ENCODE measurements at regions not wholly inside any gene's neighbourhood (a gene's known extent, or its start where the extent isn't known, plus 50 kb on each side); places are given as distances from the start of the nearest gene placed in this dataset.

- no peaks in the 10 kb centered on the region for H3K9me3 ChIP-seq (ENCODE audit: control extremely low read depth in 1 of 3, control insufficient read depth in 2 of 3, insufficient read depth in 1 of 3, low read length in 2 of 3)
- ATAC-seq (ENCODE audit: low read depth) (no peak), DNase-seq (no peak)
- no peak overlapping the region for H3K9ac ChIP-seq (ENCODE audit: low read length)
- no peaks in the 10 kb centered on the region for H4K20me1 ChIP-seq (ENCODE audit: control insufficient read depth, insufficient read depth, low read length, poor library complexity, severe bottlenecking)
- H3K27me3 Mint-ChIP-seq, result no peaks in the 10 kb centered on the region
- no peak overlapping the region for H3K4me2 ChIP-seq (replicated peaks; ENCODE audit: low read depth, low read length, poor library complexity, severe bottlenecking)
- H3K4me1 Mint-ChIP-seq, result peaks cover 29% of the 10 kb centered on the region
- H3K4me1 ChIP-seq (ENCODE audit: control insufficient read depth in 2 of 2, insufficient read depth in 2 of 2, low read length in 2 of 2), result peaks cover 6 to 13% of the 10 kb centered on the region in 2 donors
- H3K4me3 ChIP-seq (ENCODE audit: control extremely low read depth in 1 of 5, extremely low read depth in 1 of 5, insufficient read depth in 1 of 5, low read depth in 2 of 5, low read length in 4 of 5), result no peak overlapping the region
- no peak overlapping the region for H3K4me3 Mint-ChIP-seq
- H3K9me3 Mint-ChIP-seq (ENCODE audit: insufficient read depth), result no peaks in the 10 kb centered on the region
- POLR2A ChIA-PET, result no interaction called here
- no peaks in the 10 kb centered on the region for H3K27me3 ChIP-seq (replicated peaks in 1 of 4; ENCODE audit: control extremely low read depth in 1 of 4, control insufficient read depth in 3 of 4, insufficient read depth in 4 of 4, low read length in 3 of 4)
- H3K36me3 ChIP-seq (replicated peaks in 1 of 2; ENCODE audit: control extremely low read depth in 1 of 2, control insufficient read depth in 1 of 2, extremely low read depth in 1 of 2, insufficient read depth in 2 of 2, low read length in 1 of 2), result no peaks in the 10 kb centered on the region
- no peak overlapping the region for H3K27ac ChIP-seq (ENCODE audit: low read length in 2 of 2)
- no peak for TF ChIP-seq EZH2 (IDR thresholded peaks at IDR 0.05; ENCODE audit: borderline replicate concordance, insufficient read depth, low read depth, low read length, poor library complexity, severe bottlenecking)
- TF ChIP-seq, protein P1, sequence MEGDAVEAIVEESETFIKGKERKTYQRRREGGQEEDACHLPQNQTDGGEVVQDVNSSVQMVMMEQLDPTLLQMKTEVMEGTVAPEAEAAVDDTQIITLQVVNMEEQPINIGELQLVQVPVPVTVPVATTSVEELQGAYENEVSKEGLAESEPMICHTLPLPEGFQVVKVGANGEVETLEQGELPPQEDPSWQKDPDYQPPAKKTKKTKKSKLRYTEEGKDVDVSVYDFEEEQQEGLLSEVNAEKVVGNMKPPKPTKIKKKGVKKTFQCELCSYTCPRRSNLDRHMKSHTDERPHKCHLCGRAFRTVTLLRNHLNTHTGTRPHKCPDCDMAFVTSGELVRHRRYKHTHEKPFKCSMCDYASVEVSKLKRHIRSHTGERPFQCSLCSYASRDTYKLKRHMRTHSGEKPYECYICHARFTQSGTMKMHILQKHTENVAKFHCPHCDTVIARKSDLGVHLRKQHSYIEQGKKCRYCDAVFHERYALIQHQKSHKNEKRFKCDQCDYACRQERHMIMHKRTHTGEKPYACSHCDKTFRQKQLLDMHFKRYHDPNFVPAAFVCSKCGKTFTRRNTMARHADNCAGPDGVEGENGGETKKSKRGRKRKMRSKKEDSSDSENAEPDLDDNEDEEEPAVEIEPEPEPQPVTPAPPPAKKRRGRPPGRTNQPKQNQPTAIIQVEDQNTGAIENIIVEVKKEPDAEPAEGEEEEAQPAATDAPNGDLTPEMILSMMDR (IDR thresholded peaks at IDR 0.05), result no peak
- CTCF ChIA-PET, result no interaction called here
- no peaks in the 10 kb centered on the region for H3K79me2 ChIP-seq (ENCODE audit: control insufficient read depth, insufficient read depth, low read length)
- H2AFZ ChIP-seq (ENCODE audit: insufficient read depth, low read depth, low read length, poor library complexity, severe bottlenecking), result peak overlapping the region; percentile 8
- intact Hi-C loops (cut with micrococcal nuclease), result no loop called here
- no peak overlapping the region for H3K27ac Mint-ChIP-seq
Measured at GRCh38 chr7:41811941-41812340, 109.1 kb upstream of the INHBA start.

- H3K27me3 Mint-ChIP-seq, result no peaks in the 10 kb centered on the region
- peak overlapping the region; percentile 33 for H3K4me3 Mint-ChIP-seq
- H3K9ac ChIP-seq (ENCODE audit: low read length), result no peak overlapping the region
- 79% methylated on average over 11 of the region's 13 CpGs for WGBS (ENCODE audit: insufficient coverage)
- ChIA-PET CTCF (no interaction called here), POLR2A (no interaction called here)
- peak; percentile 47 for DNase-seq
- H3K27ac ChIP-seq (ENCODE audit: low read length in 2 of 2), result no peak overlapping the region
- no peak overlapping the region for H3K4me2 ChIP-seq (replicated peaks; ENCODE audit: low read depth, low read length, poor library complexity, severe bottlenecking)
- no peaks in the 10 kb centered on the region for H3K79me2 ChIP-seq (ENCODE audit: control insufficient read depth, insufficient read depth, low read length)
- H4K20me1 ChIP-seq (ENCODE audit: control insufficient read depth, insufficient read depth, low read length, poor library complexity, severe bottlenecking), result no peaks in the 10 kb centered on the region
- no peaks in the 10 kb centered on the region for H3K27me3 ChIP-seq (replicated peaks in 1 of 4; ENCODE audit: control extremely low read depth in 1 of 4, control insufficient read depth in 3 of 4, insufficient read depth in 4 of 4, low read length in 3 of 4)
- no peaks in the 10 kb centered on the region for H3K9me3 ChIP-seq (ENCODE audit: control extremely low read depth in 1 of 3, control insufficient read depth in 2 of 3, insufficient read depth in 1 of 3, low read length in 2 of 3)
- no peak overlapping the region for H2AFZ ChIP-seq (ENCODE audit: insufficient read depth, low read depth, low read length, poor library complexity, severe bottlenecking)
- H3K27ac Mint-ChIP-seq, result peak overlapping the region; percentile 5
- peaks cover 18% of the 10 kb centered on the region for H3K4me1 Mint-ChIP-seq
- peaks cover 0 to 8% of the 10 kb centered on the region in 2 donors for H3K4me1 ChIP-seq (ENCODE audit: control insufficient read depth in 2 of 2, insufficient read depth in 2 of 2, low read length in 2 of 2)
- H3K9me3 Mint-ChIP-seq (ENCODE audit: insufficient read depth), result no peaks in the 10 kb centered on the region
- TF ChIP-seq EZH2 (IDR thresholded peaks at IDR 0.05; ENCODE audit: borderline replicate concordance, insufficient read depth, low read depth, low read length, poor library complexity, severe bottlenecking), result no peak
- TF ChIP-seq, protein P1 (IDR thresholded peaks at IDR 0.05), result no peak
- ATAC-seq (ENCODE audit: low read depth), result peak; percentile 36
- intact Hi-C loops (cut with micrococcal nuclease), result no loop called here
- no peaks in the 10 kb centered on the region for H3K36me3 ChIP-seq (replicated peaks in 1 of 2; ENCODE audit: control extremely low read depth in 1 of 2, control insufficient read depth in 1 of 2, extremely low read depth in 1 of 2, insufficient read depth in 2 of 2, low read length in 1 of 2)
- no peak overlapping the region for H3K4me3 ChIP-seq (ENCODE audit: control extremely low read depth in 1 of 5, extremely low read depth in 1 of 5, insufficient read depth in 1 of 5, low read depth in 2 of 5, low read length in 4 of 5)
Measured at GRCh38 chr7:41809940-41810576, 107.2 kb upstream of the INHBA start.
